ELR (cell line): ENCODE measurements at regions not wholly inside any gene's neighbourhood (a gene's known extent, or its start where the extent isn't known, plus 50 kb on each side); places are given as distances from the start of the nearest gene placed in this dataset.
"Not testable (repeated sequence)": the region's sequence is repeated elsewhere in the genome, so short reads cannot be mapped to it uniquely, and the experiment has no call there.

Experiments used
- DNase-seq: peaks from one replicate; pipeline ENCODE4 v3.0.0-alpha.2; 2015; ENCODE audit warnings: low read depth

DNA sequence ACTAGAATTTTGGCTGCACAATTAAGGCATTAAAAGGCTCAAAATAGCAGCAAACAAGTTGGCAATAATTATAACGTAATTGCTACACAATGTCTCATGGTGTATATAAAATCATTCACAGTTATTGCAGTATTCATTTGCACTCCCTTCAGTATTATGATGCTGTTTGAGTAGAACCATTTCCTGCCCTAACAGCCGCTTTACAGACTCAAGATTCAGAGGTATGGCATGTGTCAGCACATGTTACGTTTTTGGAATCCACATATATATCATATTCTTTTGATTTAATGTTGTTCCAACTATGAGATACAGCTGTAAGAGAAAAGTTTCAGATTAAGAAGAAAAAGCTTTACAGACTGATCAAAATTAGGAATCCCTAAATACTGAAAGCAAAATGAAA, 56.3 kb upstream of the NCKAP5 start:
- no peak for DNase-seq

DNA sequence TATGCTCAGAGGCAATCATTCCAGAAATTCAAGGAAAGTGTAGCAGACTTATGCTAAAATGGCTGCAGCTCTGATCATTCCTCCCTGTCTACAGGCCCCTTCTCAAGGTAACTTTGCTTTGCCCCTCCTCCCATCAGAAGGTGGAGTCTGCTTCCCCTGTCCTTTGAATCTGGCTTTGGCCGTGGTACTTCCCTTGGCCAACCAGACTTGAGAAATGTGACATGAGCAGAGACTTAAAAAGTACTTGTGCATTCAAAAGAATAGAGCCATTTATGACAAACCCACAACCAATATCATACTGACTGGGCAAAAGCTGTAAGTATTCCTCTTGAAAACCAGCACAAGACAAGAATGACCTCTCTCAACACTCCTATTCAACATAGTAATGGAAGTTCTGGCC, 59.5 kb upstream of the NCKAP5 start:
- no peak for DNase-seq

- DNase-seq, result no peak
Observed at GRCh38 chr2:133633309-133633708, 65.0 kb upstream of the NCKAP5 start.

DNA sequence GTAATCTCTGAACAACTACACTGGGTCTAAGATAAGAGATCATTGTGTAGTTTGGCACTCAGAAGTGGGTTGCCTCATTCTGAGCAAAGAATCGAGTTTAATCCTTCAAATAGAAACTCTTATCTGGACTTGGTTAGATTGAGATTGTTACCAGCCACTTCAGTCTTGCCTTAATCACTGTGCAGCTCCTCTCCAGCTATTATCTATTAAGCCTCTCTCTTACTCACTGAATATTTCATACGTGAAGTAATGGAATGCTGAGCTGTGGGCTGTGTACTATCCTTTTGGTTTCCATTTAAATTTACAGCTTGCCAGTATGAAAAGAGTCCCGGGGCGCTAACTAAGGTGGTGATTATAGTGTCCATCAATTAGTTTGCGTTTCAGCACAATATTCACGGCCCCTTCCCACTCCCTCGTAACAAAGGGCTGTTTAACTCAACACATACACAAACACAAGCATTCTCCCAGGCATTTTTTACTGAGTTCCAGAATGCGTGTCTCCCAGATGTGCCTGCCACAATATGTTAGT, 65.7 kb upstream of the NCKAP5 start:
- DNase-seq, result peak; percentile 68

- DNase-seq, result peak; percentile 19
Observed at GRCh38 chr2:133635131-133635530, 66.9 kb upstream of the NCKAP5 start.

DNA sequence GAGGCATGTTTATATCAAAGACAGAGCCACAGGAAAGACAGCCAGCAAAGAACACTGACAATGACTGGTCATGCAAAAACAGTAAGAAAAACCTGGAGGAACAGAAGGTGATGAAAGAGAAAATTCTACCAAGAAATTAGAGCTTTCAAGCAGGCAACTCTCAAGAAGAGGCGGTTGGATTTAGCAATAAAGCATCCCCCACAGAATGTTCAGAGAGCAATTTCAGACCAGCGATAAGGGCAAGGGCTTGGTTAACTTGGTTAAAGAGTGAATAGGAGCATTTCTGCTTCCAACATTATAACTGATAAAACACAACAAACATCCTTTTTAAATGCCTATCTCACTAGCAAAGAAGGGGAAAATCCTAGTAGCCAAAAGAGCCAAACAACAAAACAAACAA, 68.0 kb upstream of the NCKAP5 start:
- no peak for DNase-seq

DNA sequence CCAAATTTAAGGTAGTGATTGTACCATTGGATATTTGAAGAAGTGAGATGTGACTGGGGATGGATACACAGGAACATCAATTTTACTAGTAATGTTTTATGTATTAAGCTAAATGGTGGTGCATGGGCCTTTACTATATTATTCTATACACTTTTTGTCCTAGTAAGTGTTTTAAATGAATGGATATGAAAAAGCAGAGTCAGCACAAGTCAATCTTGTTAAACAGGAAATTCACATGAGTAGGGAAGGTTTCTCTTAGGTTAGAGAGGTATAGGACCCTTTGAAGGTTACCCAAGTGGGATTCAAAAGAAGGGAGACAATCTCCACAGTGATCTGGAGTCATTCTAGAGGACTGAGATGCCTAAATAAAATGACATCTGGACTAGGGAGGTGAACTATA, 71.8 kb upstream of the NCKAP5 start:
- DNase-seq, result no peak

DNA sequence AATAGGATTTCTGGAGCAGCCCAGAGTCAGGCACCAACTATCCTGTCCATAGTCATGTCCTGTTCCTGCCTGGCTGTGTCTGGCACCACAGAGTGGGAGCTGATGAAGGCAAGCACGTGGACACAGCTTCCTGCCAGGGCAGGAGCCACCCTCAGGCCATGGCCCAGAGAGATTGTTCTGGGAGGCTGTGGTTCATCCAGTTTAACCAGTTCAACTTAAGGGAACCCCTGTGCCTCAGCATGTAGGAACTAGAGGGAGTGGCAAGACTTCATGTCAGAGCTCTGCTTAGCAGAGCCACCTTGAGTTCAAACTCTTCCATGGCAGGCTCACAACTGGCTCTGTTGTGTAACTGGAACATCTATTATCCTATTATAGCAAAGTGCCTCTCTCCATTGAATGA, 73.2 kb upstream of the NCKAP5 start:
- DNase-seq, result peak; percentile 58

DNA sequence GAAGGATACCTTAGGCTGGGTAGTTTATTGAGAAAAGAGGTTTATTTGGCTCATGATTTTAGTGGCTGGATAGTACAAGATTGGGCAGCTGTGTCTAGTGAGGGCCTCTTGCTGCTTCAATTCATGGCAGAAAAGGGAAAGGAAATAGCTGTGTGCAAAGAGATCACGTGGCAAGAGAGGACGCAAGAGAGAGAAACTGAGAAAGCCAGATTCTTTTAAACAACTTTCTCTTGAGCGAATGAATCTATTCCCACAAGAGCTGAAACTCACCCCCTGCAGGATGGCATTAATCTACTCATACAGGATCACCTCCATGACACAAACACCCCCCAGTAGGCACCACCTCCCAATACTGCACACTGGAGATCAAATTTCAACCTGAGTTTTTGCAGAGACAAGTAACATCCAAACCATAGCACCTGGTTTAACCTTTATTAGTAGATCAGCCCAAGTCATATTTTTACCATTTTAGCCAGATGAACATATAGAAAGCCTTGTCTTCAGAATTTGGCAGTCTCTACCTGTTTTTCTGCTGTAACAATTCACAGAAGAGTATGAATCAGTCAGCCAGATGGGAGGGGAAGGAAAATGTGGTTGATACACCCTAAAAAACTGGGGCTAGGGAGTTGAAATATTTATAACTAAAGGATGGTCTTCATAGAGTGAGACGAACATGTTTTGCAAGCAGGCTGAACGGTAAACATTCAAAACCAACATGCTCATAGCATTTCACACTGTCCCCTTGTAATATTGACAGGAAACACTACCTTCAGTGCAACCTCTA, 73.9 kb upstream of the NCKAP5 start:
- no peak for DNase-seq

- no peak for DNase-seq
Observed at GRCh38 chr2:133642791-133643191, 74.5 kb upstream of the NCKAP5 start.

GRCh38 chr2:133643863-133644262, 75.6 kb upstream of the NCKAP5 start:
- DNase-seq, result no peak

GRCh38 chr2:133644846-133645245, 76.6 kb upstream of the NCKAP5 start:
- no peak for DNase-seq

DNA sequence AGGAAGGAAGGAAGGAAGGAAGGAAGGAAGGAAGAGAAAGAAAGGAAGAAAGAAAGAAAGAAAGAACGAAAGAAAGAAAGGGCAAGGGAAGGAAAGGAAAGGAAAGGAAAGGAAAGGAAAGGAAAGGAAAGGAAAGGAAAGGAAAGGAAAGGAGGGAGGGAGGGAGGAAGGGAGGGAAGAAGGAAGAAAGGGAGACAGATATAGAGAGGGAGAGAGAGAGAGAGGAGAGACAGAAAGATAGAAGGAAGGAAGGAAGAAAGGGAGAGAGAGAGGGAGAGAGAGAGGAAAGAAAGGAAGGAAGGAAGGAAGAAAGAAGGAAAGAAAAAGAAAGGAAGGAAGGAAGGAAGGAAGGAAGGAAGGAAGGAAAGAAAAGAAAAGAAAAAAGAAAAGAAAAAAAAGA, 79.1 kb upstream of the NCKAP5 start:
- not testable (repeated sequence) for DNase-seq

- no peak for DNase-seq
Observed at GRCh38 chr2:133651861-133652260, 83.6 kb upstream of the NCKAP5 start.

DNA sequence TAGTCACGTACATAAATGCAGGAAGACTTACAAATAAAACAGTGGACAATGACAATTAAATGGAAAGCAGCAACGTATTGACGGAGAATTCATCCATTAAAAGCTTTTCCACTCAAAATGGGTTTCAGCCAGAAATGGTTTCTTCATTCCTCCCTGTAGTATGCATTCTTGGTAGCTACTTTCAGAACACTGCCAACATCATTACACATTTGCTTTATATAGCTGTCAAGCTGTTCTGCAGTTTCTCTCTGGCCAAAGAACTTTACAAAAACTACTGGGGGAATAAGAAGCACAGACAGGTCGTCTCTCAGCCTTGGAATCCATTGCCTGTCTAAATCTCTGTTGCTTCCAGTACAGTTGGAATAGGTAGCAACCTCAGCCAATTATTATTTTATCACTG, 84.1 kb upstream of the NCKAP5 start:
- DNase-seq, result no peak

GRCh38 chr2:133653056-133653455, 84.8 kb upstream of the NCKAP5 start:
- no peak for DNase-seq

DNA sequence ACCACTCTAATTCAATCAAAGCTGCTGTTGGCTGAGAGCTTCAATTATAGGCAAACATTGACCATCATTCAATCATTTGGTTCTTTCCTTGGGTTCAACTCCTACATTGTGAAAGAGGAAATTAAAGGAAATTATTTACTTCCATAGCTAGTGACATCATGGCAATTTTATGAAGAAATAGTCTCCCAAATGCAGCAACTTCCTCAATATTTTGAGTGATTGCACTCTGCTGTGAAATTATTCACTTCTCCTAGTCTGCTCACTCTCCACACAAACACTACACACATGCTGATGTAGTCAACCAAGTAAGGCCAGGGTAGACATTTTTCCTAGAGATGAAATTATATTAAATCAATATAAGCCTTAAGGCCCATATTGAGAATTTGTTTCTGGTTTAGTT, 86.7 kb upstream of the NCKAP5 start:
- no peak for DNase-seq

DNA sequence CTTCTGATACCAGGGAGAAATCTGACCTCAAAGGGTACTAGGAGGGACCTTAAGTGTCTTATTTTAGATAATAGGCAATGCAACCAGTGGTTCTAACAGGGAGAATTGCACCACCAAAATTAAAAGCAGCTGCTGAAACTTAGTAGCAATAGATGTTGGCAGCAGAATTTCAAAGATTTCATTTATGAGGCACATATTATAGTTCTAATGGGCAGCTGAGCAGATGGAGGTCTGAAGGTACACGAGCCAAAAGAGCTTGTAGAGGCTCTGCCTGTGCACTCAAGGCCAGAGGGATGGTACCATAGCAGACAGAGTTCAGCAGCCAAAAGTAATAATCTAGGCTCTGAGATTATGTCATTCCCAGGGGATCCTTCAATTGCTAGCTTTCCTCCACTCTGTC, 87.3 kb upstream of the NCKAP5 start:
- DNase-seq, result no peak

DNA sequence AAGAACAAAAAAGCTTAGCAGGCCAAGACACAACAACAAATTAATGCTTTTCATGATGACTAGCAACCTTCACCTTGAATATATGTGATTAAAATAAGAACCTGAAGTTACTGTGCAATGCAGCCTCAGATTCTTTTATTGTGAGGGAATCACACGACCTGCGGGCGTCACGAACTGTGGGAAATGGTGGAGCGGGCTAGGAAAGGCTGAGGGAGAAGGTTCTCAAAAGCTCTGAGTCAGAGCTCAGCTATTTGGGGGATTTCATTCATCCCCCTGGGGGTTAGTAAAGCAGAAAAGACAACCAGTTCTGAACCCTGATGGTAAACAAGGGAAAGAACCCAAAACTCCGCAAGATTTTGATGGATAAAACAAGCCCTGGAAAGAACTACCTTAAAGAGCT, 89.3 kb upstream of the NCKAP5 start:
- peak; percentile 93 for DNase-seq

GRCh38 chr2:133658020-133658903, 90.0 kb upstream of the NCKAP5 start:
- DNase-seq, result peak; percentile 85

GRCh38 chr2:133660510-133660909, 92.2 kb upstream of the NCKAP5 start:
- DNase-seq, result no peak

DNA sequence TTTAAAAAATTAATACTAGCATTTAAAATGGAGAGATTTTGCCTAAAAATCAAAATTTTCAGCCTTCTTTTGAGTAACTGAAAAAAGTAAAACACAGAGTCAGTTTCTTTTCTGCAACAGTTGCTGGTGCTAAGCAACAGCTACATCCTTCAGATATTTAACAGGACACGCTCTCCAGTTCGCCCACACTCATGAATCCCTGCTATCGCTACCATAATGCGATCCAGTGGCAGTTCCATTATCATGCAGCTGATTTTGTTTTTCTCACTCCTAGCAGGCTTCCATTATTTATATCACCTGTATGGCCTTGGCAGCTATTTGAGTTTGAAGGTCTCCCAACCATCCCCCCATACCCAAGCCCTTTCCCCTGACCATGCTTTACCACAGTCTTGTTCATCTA, 93.1 kb upstream of the NCKAP5 start:
- no peak for DNase-seq

- peak; percentile 71 for DNase-seq
Observed at GRCh38 chr2:133666621-133667020, 98.4 kb upstream of the NCKAP5 start.
